ENCODE measurements at regions not wholly inside any gene's neighbourhood (a gene's known extent, or its start where the extent isn't known, plus 50 kb on each side); places are given as distances from the start of the nearest gene placed in this dataset.
A peak's percentile ranks its signal among the peaks of the same experiment; 100 is the strongest.

- DNase-seq: no peak
Observed at GRCh38 chr17:33352526-33352925, 59.4 kb upstream of the ASIC2 start.

GRCh38 chr17:33356266-33356665, 63.2 kb upstream of the ASIC2 start:
- DNase-seq: no peak

GRCh38 chr17:33363475-33363874, 70.4 kb upstream of the ASIC2 start:
- no peak for DNase-seq

GRCh38 chr17:33366960-33367359, 73.9 kb upstream of the ASIC2 start:
- no peak for DNase-seq

GRCh38 chr17:33369149-33369548, 76.1 kb upstream of the ASIC2 start:
- DNase-seq: no peak

- DNase-seq: no peak
Observed at GRCh38 chr17:33369876-33370275, 76.8 kb upstream of the ASIC2 start.

GRCh38 chr17:33370401-33370800, 77.3 kb upstream of the ASIC2 start:
- DNase-seq: no peak

GRCh38 chr17:33371377-33371776, 78.3 kb upstream of the ASIC2 start:
- DNase-seq: no peak

GRCh38 chr17:33373273-33373672, 80.2 kb upstream of the ASIC2 start:
- DNase-seq: no peak

GRCh38 chr17:33375103-33375502, 82.0 kb upstream of the ASIC2 start:
- no peak for DNase-seq

- DNase-seq: no peak
Observed at GRCh38 chr17:33375783-33376182, 82.7 kb upstream of the ASIC2 start.

- peak in 1 of 56 donors; percentile 3 for DNase-seq
Observed at GRCh38 chr17:33377837-33378595, 84.9 kb upstream of the ASIC2 start.

- peak in 1 of 56 donors; percentile 1 for DNase-seq
Observed at GRCh38 chr17:33381201-33381600, 88.1 kb upstream of the ASIC2 start.

GRCh38 chr17:33383488-33384023, 90.5 kb upstream of the ASIC2 start:
- DNase-seq: no peak

GRCh38 chr17:33385133-33385532, 92.0 kb upstream of the ASIC2 start:
- peak in 1 of 56 donors; percentile 10 for DNase-seq

- no peak for DNase-seq
Observed at GRCh38 chr17:33385713-33386112, 92.6 kb upstream of the ASIC2 start.

- no peak for DNase-seq
Observed at GRCh38 chr17:33387406-33387805, 94.3 kb upstream of the ASIC2 start.

GRCh38 chr17:33389504-33390135, 96.5 kb upstream of the ASIC2 start:
- DNase-seq: no peak

- no peak for DNase-seq
Observed at GRCh38 chr17:33390479-33391176, 97.5 kb upstream of the ASIC2 start.

- no peak for DNase-seq
Observed at GRCh38 chr17:33396818-33397217, 103.7 kb upstream of the ASIC2 start.

GRCh38 chr17:33398386-33398785, 105.3 kb upstream of the ASIC2 start:
- DNase-seq: no peak

GRCh38 chr17:33401249-33401648, 108.2 kb upstream of the ASIC2 start:
- DNase-seq: no peak
